ENCODE measurements at regions not wholly inside any gene's neighbourhood (a gene's known extent, or its start where the extent isn't known, plus 50 kb on each side); places are given as distances from the start of the nearest gene placed in this dataset.

- TF ChIP-seq CTCF (IDR thresholded peaks at IDR 0.05; ENCODE audit: extremely low read depth in 1 of 2, insufficient read depth in 1 of 2, low read depth in 1 of 2, low read length in 2 of 2): no peak
- no peak for TF ChIP-seq POLR2AphosphoS5 (IDR thresholded peaks at IDR 0.05; ENCODE audit: insufficient read depth, low read depth, low read length)
- TF ChIP-seq MAX (IDR thresholded peaks at IDR 0.05; ENCODE audit: insufficient read depth, insufficient read length): no peak
- no peak for TF ChIP-seq EZH2 (IDR thresholded peaks at IDR 0.05; ENCODE audit: borderline replicate concordance, low read depth, low read length, severe bottlenecking)
- no peak for TF ChIP-seq GATA2 (IDR thresholded peaks at IDR 0.05; ENCODE audit: insufficient read depth, insufficient read length, low read depth, low read length)
- no peak for TF ChIP-seq FOS (IDR thresholded peaks at IDR 0.05; ENCODE audit: borderline replicate concordance, insufficient read depth, low read length)
- TF ChIP-seq POLR2A (IDR thresholded peaks at IDR 0.05; ENCODE audit: low read depth, low read length): no peak
- TF ChIP-seq JUN (IDR thresholded peaks at IDR 0.05; ENCODE audit: borderline replicate concordance, insufficient read depth, insufficient read length, low read depth): no peak
These were observed 272.5 kb upstream of the CDYL start for GRCh38 chr6:4503700-4504099.
